HL-60 (cell line): ENCODE measurements at regions not wholly inside any gene's neighbourhood (a gene's known extent, or its start where the extent isn't known, plus 50 kb on each side); places are given as distances from the start of the nearest gene placed in this dataset.

Source experiments
- DNase-seq, 2 experiments: peaks; one replicate each; pipeline ENCODE4 v3.0.0-alpha.2; 2010 to 2020; ENCODE audit warnings: low read depth in 1 of 2, low spot score in 1 of 2
- H3K27ac ChIP-seq: fragments of 250-450 bp; sonication (Bioruptor Pico); replicated peaks from 2 replicates; pipeline ENCODE4 v1.5.1; 2020; ENCODE audit warnings: mild to moderate bottlenecking, moderate library complexity
- H3K27me3 ChIP-seq: fragments of 250-450 bp; sonication (Bioruptor Pico); 2 replicates; pipeline ENCODE4 v1.5.1; 2021; ENCODE audit warnings: mild to moderate bottlenecking, moderate library complexity; ENCODE audit not compliant: insufficient read depth, poor library complexity, severe bottlenecking
- H3K4me3 ChIP-seq: replicated peaks from 2 replicates; pipeline ENCODE4 v1.5.1; 2011; ENCODE audit warnings: mild to moderate bottlenecking, control low read depth, low read length; ENCODE audit not compliant: insufficient read depth
- GABPA ChIP-seq: IDR thresholded peaks from 2 replicates; pipeline ENCODE4 v1.6.1; 2012; ENCODE audit warnings: low read depth
- POLR2AphosphoS5 ChIP-seq: IDR thresholded peaks from 2 replicates; pipeline ENCODE4 v1.6.1; 2012; ENCODE audit warnings: low read depth
- REST ChIP-seq: IDR thresholded peaks from 2 replicates; pipeline ENCODE4 v1.6.1; 2012; ENCODE audit warnings: low read depth; ENCODE audit not compliant: insufficient replicate concordance
- SPI1 ChIP-seq: IDR thresholded peaks from 2 replicates; pipeline ENCODE4 v1.6.1; 2012; ENCODE audit warnings: low read depth, mild to moderate bottlenecking, borderline replicate concordance
- TF ChIP-seq, protein P1 (sequence below): IDR thresholded peaks from one replicate; pipeline ENCODE4 v1.5.1; 2011; ENCODE audit warnings: low read length, control low read depth, inconsistent platforms; ENCODE audit not compliant: insufficient read depth

GRCh38 chr9:115425601-115426000, 307.6 kb upstream of the TNC start:
- TF ChIP-seq, protein P1, sequence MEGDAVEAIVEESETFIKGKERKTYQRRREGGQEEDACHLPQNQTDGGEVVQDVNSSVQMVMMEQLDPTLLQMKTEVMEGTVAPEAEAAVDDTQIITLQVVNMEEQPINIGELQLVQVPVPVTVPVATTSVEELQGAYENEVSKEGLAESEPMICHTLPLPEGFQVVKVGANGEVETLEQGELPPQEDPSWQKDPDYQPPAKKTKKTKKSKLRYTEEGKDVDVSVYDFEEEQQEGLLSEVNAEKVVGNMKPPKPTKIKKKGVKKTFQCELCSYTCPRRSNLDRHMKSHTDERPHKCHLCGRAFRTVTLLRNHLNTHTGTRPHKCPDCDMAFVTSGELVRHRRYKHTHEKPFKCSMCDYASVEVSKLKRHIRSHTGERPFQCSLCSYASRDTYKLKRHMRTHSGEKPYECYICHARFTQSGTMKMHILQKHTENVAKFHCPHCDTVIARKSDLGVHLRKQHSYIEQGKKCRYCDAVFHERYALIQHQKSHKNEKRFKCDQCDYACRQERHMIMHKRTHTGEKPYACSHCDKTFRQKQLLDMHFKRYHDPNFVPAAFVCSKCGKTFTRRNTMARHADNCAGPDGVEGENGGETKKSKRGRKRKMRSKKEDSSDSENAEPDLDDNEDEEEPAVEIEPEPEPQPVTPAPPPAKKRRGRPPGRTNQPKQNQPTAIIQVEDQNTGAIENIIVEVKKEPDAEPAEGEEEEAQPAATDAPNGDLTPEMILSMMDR, result no peak
- TF ChIP-seq GABPA (no peak), SPI1 (no peak), REST (no peak), POLR2AphosphoS5 (no peak)
- no peaks in the 10 kb centered on the region for H3K27me3 ChIP-seq
- no peak for DNase-seq
- no peak overlapping the region for H3K4me3 ChIP-seq
- H3K27ac ChIP-seq, result no peak overlapping the region

DNA sequence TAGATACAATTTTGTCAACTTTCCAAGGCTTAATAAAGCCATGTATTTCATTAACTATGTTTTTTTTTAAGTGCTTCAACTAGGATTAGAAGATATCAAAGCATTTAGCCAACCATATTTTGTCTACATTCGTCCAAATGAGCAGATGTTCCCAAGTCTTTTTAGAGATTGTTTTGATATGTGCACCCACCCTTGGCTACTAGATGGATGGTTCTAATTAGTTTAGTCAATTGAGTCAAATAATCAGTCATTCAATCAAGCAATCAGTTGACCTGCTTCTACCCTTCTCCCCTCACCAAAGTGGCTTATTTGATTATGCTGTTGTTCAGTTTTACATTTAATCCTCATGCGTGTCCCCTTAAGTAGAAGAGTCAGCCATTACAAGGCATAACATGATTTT, 319.5 kb upstream of the TNC start:
- Histone ChIP-seq H3K27ac (no peak overlapping the region), H3K4me3 (no peak overlapping the region), H3K27me3 (no peaks in the 10 kb centered on the region)
- no peak for DNase-seq
- TF ChIP-seq POLR2AphosphoS5 (no peak), SPI1 (no peak), REST (no peak), GABPA (no peak)
- TF ChIP-seq, protein P1, result no peak

DNA sequence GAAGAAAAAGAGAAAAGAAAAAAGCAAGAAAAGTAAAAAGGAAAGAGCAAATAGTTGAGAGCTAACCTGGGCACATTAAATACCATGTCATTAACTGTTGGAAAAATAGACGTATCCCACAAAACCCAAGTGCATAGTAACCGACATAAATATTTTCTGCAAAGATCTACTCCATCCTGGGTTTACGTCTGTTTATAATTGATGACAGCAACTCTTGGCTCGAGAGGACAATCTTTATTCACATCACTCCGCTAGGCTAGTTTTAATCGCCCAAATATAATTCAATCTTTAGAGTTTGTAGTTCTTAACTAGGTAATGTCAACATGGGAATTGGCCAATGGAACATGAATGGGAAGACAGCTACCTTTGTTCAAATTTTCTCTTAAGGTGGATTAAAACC, 321.7 kb upstream of the TNC start:
- TF ChIP-seq, protein P1, result no peak
- TF ChIP-seq REST (no peak), GABPA (no peak), POLR2AphosphoS5 (no peak), SPI1 (no peak)
- no peak for DNase-seq
- no peaks in the 10 kb centered on the region for H3K27me3 ChIP-seq
- no peak overlapping the region for H3K27ac ChIP-seq
- H3K4me3 ChIP-seq, result no peak overlapping the region
